ENCODE measurements at regions not wholly inside any gene's neighbourhood (a gene's known extent, or its start where the extent isn't known, plus 50 kb on each side); places are given as distances from the start of the nearest gene placed in this dataset.

DNA sequence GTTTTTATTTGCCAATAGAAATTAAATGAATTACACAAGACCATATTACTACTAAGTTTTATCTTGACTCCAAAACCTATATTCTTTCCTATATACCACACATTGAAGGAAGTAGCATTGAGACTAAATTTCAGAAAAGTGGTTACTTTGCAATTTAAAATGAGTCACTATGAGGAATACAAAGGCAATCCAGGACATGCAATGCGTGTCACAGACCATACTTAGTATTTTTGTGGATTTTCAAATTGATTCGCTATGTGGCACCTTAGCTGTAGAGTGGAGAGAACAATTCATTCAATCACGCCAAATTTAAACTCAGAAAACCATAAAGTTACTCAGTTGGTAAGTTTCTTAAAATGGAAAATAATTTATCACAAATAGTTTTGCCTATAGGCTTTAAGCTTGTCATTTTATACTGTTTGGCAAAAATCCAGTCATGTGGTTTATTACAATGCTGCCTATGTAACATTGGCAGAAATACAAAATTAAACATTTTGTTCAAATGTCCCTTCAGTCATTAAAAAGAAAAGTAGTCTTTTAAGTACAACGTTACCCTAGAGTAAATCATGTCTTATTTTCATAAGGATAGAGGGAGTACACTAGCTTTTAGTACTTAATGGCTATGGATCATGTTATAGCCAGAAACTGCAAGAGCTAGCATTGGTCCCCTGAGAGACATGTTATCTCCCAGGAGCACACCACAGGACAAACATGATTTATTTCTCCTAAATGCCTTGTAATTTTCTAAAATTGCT lies 222.8 kb upstream of the CDH7 start:
- TF ChIP-seq EZH2 (IDR thresholded peaks at IDR 0.05; ENCODE audit: insufficient read depth, poor library complexity, severe bottlenecking) (no peak), EZH2phosphoT487 (IDR thresholded peaks at IDR 0.05; ENCODE audit: insufficient read depth, low read depth) (no peak)

Data from GM23248 (cell line).